Activated naive CD8-positive, alpha-beta T cell treated with anti-CD3 and anti-CD28 coated beads, Interleukin-2, amount 50 U/mL, for 24 hours (primary cell): ENCODE measurements at regions not wholly inside any gene's neighbourhood (a gene's known extent, or its start where the extent isn't known, plus 50 kb on each side); places are given as distances from the start of the nearest gene placed in this dataset.

Experiments used
- ATAC-seq: fragments of 150-1000 bp; cut with Tn5 transposase; one replicate; pipeline ENCODE4 v1.10.0; 2021
- DNase-seq: peaks from one replicate; pipeline ENCODE4 v3.0.0; 2021
- H3K27ac Mint-ChIP-seq: one replicate; pipeline ENCODE4 v1.8.0; 2021; ENCODE audit warnings: mild to moderate bottlenecking, mixed read lengths
- H3K27me3 Mint-ChIP-seq: one replicate; pipeline ENCODE4 v1.8.0; 2021; ENCODE audit warnings: mixed read lengths
- H3K36me3 Mint-ChIP-seq: one replicate; pipeline ENCODE4 v1.8.0; 2021; ENCODE audit warnings: low read depth, mixed read lengths
- H3K4me1 Mint-ChIP-seq: one replicate; pipeline ENCODE4 v1.8.0; 2021; ENCODE audit warnings: mixed read lengths
- H3K4me3 Mint-ChIP-seq: one replicate; pipeline ENCODE4 v1.8.0; 2021; ENCODE audit warnings: mild to moderate bottlenecking, moderate library complexity, mixed read lengths
- H3K9me3 Mint-ChIP-seq: one replicate; pipeline ENCODE4 v1.8.0; 2021; ENCODE audit warnings: mixed read lengths

DNA sequence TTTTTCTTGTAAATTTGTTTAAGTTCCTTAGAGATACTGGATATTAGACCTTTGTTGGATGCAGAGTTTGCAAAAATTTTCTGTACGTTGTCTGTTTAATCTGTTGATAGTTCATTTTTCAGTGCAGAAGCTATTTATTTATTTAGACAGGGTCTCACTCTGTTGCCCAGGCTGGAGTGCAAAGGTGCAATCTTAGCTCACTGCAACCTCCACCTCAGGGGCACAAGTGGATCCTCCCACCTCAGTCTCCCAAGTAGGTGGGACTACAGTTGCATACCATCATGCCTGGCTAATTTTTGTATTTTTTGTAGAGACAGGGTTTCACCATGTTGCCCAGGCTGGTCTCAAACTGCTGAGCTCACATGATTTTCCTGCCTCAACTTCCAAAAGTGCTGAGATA lies 568.2 kb upstream of the REG3G start:
- Mint-ChIP-seq H3K9me3 (peaks cover 20% of the 10 kb centered on the region), H3K4me1 (no peaks in the 10 kb centered on the region), H3K27ac (no peak overlapping the region), H3K36me3 (no peaks in the 10 kb centered on the region), H3K27me3 (no peaks in the 10 kb centered on the region), H3K4me3 (no peak overlapping the region)
- ATAC-seq (no peak), DNase-seq (no peak)

- no peak for DNase-seq
- Mint-ChIP-seq H3K4me3 (no peak overlapping the region), H3K27ac (no peak overlapping the region), H3K27me3 (no peaks in the 10 kb centered on the region), H3K9me3 (peaks cover 10% of the 10 kb centered on the region), H3K36me3 (no peaks in the 10 kb centered on the region), H3K4me1 (no peaks in the 10 kb centered on the region)
- ATAC-seq = no peak
Observed at GRCh38 chr2:78465707-78466106, 559.8 kb upstream of the REG3G start.

DNA sequence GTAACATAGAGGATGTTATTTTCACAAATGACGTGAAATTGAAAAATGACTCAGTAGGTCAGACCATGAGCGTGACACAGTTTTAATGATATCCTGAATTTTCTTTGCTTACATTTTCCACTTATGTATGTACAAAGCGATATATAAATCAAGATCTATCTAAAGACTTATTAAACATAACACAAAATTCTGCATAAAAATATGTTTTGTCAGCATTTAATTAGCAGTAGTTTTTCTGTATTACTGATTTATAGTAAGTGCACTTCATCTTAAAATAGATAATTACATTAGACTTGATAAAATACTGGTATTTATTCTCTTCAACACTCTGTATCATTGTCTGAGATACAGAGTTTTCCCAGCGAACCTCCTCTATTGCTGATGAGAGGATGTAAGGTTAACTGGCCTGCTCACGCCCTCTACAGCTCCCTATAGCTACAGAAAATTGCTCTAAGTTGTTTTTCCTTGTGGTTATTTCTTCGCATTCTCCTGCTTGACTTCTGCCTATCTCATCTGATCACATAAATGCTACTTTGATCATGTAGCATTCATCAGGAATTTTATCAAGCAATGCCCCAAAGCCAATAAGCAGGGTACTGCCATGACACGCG lies 548.8 kb upstream of the REG3G start:
- Mint-ChIP-seq H3K27ac (no peak overlapping the region), H3K9me3 (peaks cover 10% of the 10 kb centered on the region)

GRCh38 chr2:78486565-78486964 lies 538.9 kb upstream of the REG3G start:
- Mint-ChIP-seq H3K27ac (no peak overlapping the region), H3K36me3 (no peaks in the 10 kb centered on the region), H3K4me1 (no peaks in the 10 kb centered on the region), H3K27me3 (no peaks in the 10 kb centered on the region), H3K4me3 (no peak overlapping the region), H3K9me3 (peaks cover 17% of the 10 kb centered on the region)
- DNase-seq (no peak), ATAC-seq (no peak)

More for the DNA sequence above, 548.8 kb upstream of the REG3G start:
- Mint-ChIP-seq H3K36me3 (no peaks in the 10 kb centered on the region), H3K27me3 (no peaks in the 10 kb centered on the region), H3K4me1 (no peaks in the 10 kb centered on the region), H3K4me3 (no peak overlapping the region)
- DNase-seq (no peak), ATAC-seq (no peak)

DNA sequence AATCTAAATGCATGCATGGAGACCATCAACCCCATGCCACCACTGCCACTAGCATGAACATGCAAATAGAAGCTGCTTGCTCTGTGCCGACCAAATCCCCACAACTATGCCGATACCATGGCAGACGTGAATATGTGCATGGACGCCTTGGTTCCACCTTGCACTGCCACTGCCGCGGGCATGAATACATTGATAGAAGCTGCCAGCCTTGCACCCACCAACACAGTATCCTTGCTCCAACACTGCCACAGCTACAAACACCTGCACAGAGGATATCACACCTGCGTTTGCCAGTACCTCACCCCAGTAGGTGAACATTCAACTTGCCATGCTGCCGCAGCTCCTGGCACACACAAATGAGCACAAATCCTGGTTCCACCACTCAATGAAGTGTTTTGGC lies 527.4 kb upstream of the REG3G start:
- H3K9me3 Mint-ChIP-seq = peaks cover 14% of the 10 kb centered on the region
- no peak overlapping the region for H3K27ac Mint-ChIP-seq
- ATAC-seq (no peak), DNase-seq (no peak)
- H3K27me3 Mint-ChIP-seq = no peaks in the 10 kb centered on the region
- H3K4me3 Mint-ChIP-seq = no peak overlapping the region
- no peaks in the 10 kb centered on the region for H3K4me1 Mint-ChIP-seq
- no peaks in the 10 kb centered on the region for H3K36me3 Mint-ChIP-seq

- ATAC-seq = no peak
Observed at GRCh38 chr2:78506301-78506700, 519.2 kb upstream of the REG3G start.

GRCh38 chr2:78521938-78522337 lies 503.6 kb upstream of the REG3G start:
- ATAC-seq = no peak
- peaks cover 8% of the 10 kb centered on the region for H3K9me3 Mint-ChIP-seq
- H3K4me3 Mint-ChIP-seq = no peak overlapping the region

More at GRCh38 chr2:78506301-78506700, 519.2 kb upstream of the REG3G start:
- no peak overlapping the region for H3K27ac Mint-ChIP-seq
- no peak overlapping the region for H3K4me3 Mint-ChIP-seq
- no peaks in the 10 kb centered on the region for H3K27me3 Mint-ChIP-seq
- H3K9me3 Mint-ChIP-seq = peaks cover 13% of the 10 kb centered on the region
- no peaks in the 10 kb centered on the region for H3K36me3 Mint-ChIP-seq
- no peaks in the 10 kb centered on the region for H3K4me1 Mint-ChIP-seq
- no peak for DNase-seq

GRCh38 chr2:78532762-78533379 lies 492.6 kb upstream of the REG3G start:
- Mint-ChIP-seq H3K4me1 (no peaks in the 10 kb centered on the region), H3K27ac (no peak overlapping the region), H3K36me3 (no peaks in the 10 kb centered on the region), H3K9me3 (peaks cover 7% of the 10 kb centered on the region), H3K4me3 (no peak overlapping the region), H3K27me3 (no peaks in the 10 kb centered on the region)
- no peak for ATAC-seq
- no peak for DNase-seq

More at GRCh38 chr2:78521938-78522337, 503.6 kb upstream of the REG3G start:
- Mint-ChIP-seq H3K4me1 (no peaks in the 10 kb centered on the region), H3K27ac (no peak overlapping the region), H3K36me3 (no peaks in the 10 kb centered on the region), H3K27me3 (no peaks in the 10 kb centered on the region)
- DNase-seq = no peak

DNA sequence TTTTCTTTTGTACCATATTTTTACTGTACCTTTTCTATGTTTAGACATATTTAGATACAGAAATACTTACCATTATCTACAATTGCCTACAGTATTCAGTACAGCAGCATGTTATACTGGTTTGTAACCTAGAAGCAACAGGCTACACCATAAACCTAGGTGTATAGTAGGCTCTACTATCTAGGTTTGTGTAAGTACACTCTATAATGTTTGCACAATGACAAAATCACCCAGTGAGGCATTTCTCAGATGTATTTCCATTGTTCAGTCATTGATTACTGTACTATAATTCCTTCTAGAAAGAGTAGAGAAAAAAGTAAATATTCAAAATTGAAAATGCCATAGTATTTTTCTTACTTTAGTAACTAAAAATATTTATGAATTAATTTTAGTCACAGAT lies 490.1 kb upstream of the REG3G start:
- H3K4me3 Mint-ChIP-seq = no peak overlapping the region
- no peaks in the 10 kb centered on the region for H3K27me3 Mint-ChIP-seq
- DNase-seq (no peak), ATAC-seq (no peak)
- no peaks in the 10 kb centered on the region for H3K36me3 Mint-ChIP-seq
- no peak overlapping the region for H3K27ac Mint-ChIP-seq
- peaks cover 3% of the 10 kb centered on the region for H3K9me3 Mint-ChIP-seq
- H3K4me1 Mint-ChIP-seq = no peaks in the 10 kb centered on the region

DNA sequence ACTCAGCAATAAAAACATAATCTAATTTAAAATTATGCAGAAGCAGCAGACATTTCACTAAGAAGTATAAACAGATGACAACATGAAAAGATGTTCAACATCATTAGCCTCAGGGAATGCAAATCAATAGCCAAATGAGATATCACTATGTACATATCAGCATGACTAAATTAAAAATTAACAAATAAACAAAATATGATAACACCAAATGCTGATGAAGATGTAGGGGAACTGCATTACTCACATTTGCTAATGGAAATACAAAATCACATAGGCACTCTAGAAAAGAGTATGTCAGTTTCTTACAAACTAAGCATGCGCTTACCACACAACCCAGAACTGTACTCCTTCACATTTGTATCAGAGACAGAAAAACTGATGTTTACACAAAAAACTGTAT lies 487.2 kb upstream of the REG3G start:
- H3K36me3 Mint-ChIP-seq = no peaks in the 10 kb centered on the region
- no peaks in the 10 kb centered on the region for H3K4me1 Mint-ChIP-seq
- H3K27me3 Mint-ChIP-seq = no peaks in the 10 kb centered on the region
- H3K9me3 Mint-ChIP-seq = peaks cover 14% of the 10 kb centered on the region
- ATAC-seq (no peak), DNase-seq (no peak)
- H3K4me3 Mint-ChIP-seq = no peak overlapping the region
- H3K27ac Mint-ChIP-seq = no peak overlapping the region

GRCh38 chr2:78540255-78540654 lies 485.2 kb upstream of the REG3G start:
- no peak overlapping the region for H3K4me3 Mint-ChIP-seq
- no peaks in the 10 kb centered on the region for H3K27me3 Mint-ChIP-seq
- DNase-seq = no peak
- no peak for ATAC-seq
- H3K4me1 Mint-ChIP-seq = no peaks in the 10 kb centered on the region
- H3K9me3 Mint-ChIP-seq = peaks cover 15% of the 10 kb centered on the region
- H3K36me3 Mint-ChIP-seq = no peaks in the 10 kb centered on the region
- H3K27ac Mint-ChIP-seq = no peak overlapping the region

GRCh38 chr2:78541088-78541450 lies 484.4 kb upstream of the REG3G start:
- Mint-ChIP-seq H3K9me3 (peaks cover 17% of the 10 kb centered on the region), H3K27me3 (no peaks in the 10 kb centered on the region), H3K27ac (no peak overlapping the region), H3K4me1 (no peaks in the 10 kb centered on the region), H3K36me3 (no peaks in the 10 kb centered on the region), H3K4me3 (no peak overlapping the region)
- ATAC-seq = no peak
- no peak for DNase-seq

GRCh38 chr2:78541451-78542267 lies 483.8 kb upstream of the REG3G start:
- Mint-ChIP-seq H3K9me3 (peaks cover 17% of the 10 kb centered on the region), H3K36me3 (no peaks in the 10 kb centered on the region), H3K27me3 (no peaks in the 10 kb centered on the region), H3K27ac (no peak overlapping the region), H3K4me3 (no peak overlapping the region), H3K4me1 (no peaks in the 10 kb centered on the region)
- DNase-seq = no peak
- no peak for ATAC-seq

- DNase-seq = no peak
- Mint-ChIP-seq H3K4me1 (no peaks in the 10 kb centered on the region), H3K4me3 (no peak overlapping the region), H3K27ac (no peak overlapping the region), H3K27me3 (no peaks in the 10 kb centered on the region), H3K9me3 (peaks cover 32% of the 10 kb centered on the region), H3K36me3 (no peaks in the 10 kb centered on the region)
- ATAC-seq = no peak
Observed at GRCh38 chr2:78546843-78547242, 478.7 kb upstream of the REG3G start.

DNA sequence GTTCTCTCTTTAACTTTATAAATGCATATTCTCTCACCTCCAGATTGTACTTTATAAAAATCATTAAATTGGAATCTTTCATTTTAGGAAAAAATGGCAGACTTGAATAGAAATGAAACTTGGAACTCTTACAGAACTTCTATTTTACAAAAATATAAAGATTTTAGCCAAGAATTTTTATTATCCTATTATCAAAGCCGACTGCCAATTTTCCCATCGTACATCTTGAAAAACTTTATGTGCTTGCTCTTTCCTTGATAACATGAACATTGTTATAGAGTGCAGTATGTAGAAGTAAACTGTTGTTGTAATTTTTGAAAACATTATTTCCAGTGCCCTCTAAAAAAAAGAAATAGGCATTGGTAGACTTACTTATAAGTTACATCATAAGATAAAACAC lies 475.7 kb upstream of the REG3G start:
- H3K4me1 Mint-ChIP-seq = no peaks in the 10 kb centered on the region
- no peak overlapping the region for H3K27ac Mint-ChIP-seq
- no peaks in the 10 kb centered on the region for H3K27me3 Mint-ChIP-seq
- H3K9me3 Mint-ChIP-seq = peaks cover 26% of the 10 kb centered on the region
- H3K4me3 Mint-ChIP-seq = no peak overlapping the region
- ATAC-seq (no peak), DNase-seq (no peak)
- H3K36me3 Mint-ChIP-seq = no peaks in the 10 kb centered on the region
